SK-N-SH (cell line): ENCODE measurements at regions not wholly inside any gene's neighbourhood (a gene's known extent, or its start where the extent isn't known, plus 50 kb on each side); places are given as distances from the start of the nearest gene placed in this dataset.

ENCODE experiments used
- CTCF ChIA-PET: fragments of 300-600, 350-600 bp; formaldehyde crosslinking; extraction: SDS; loops from one replicate; lab custom pipeline; 2021; lab: Yijun Ruan, JAX
- POLR2A ChIA-PET: fragments of 350-600 bp; sonication (Branson Sonifier 250); formaldehyde crosslinking; extraction: SDS; loops from one replicate; lab custom pipeline; 2020; ENCODE audit warnings: antibody characterized with exemption, inconsistent platforms; lab: Yijun Ruan, JAX
- DNase-seq: peaks from one replicate; pipeline ENCODE4 v3.0.0; 2012
- H2AFZ ChIP-seq: fragments of 200-600 bp; sonication (generic); 2 replicates; pipeline ENCODE4 v1.8.1; 2016; ENCODE audit warnings: antibody characterized with exemption, mild to moderate bottlenecking, low read depth
- H3F3A ChIP-seq: fragments of 200-600 bp; sonication (generic); replicated peaks from 2 replicates; pipeline ENCODE3; 2016; ENCODE audit warnings: antibody characterized with exemption, mild to moderate bottlenecking; ENCODE audit not compliant: insufficient read depth
- H3K27ac ChIP-seq, 2 experiments: fragments of 200-500 bp in 1 of 2; fragments of 200-600 bp in 1 of 2; sonication (Bioruptor generic) in 1 of 2; sonication (generic), shearing (Covaris generic) in 1 of 2; 2 replicates each; pipeline versions ENCODE4 v1.5.1 to v1.6.1; 2014 to 2016; ENCODE audit warnings: low read depth in 2 of 2, inconsistent platforms in 1 of 2, low read length in 1 of 2, mild to moderate bottlenecking in 1 of 2, mixed read lengths in 1 of 2
- H3K27me3 ChIP-seq: fragments of 200-600 bp; sonication (generic), shearing (Covaris generic); 2 replicates; pipeline ENCODE4 v1.6.1; 2016; ENCODE audit warnings: mixed run types; ENCODE audit not compliant: insufficient read depth
- H3K36me3 ChIP-seq, 2 experiments: fragments of 200-500 bp in 1 of 2; fragments of 200-600 bp in 1 of 2; sonication (Bioruptor generic) in 1 of 2; sonication (generic) in 1 of 2; replicated peaks in 1 of 2; 2 replicates each; pipeline versions ENCODE3 to v1.5.1; 2014 to 2016; ENCODE audit warnings: low read length in 1 of 2, mild to moderate bottlenecking in 1 of 2; ENCODE audit not compliant: insufficient read depth in 2 of 2, control insufficient read depth in 1 of 2
- H3K4me1 ChIP-seq, 2 experiments: fragments of 200-500 bp in 1 of 2; fragments of 200-600 bp in 1 of 2; sonication (Bioruptor generic) in 1 of 2; sonication (generic), shearing (Covaris generic) in 1 of 2; 2 replicates each; pipeline versions ENCODE4 v1.5.1 to v1.6.1; 2014 to 2016; ENCODE audit warnings: low read depth in 1 of 2, low read length in 1 of 2, mixed run types in 1 of 2; ENCODE audit not compliant: insufficient read depth in 2 of 2, control insufficient read depth in 1 of 2
- H3K4me2 ChIP-seq: fragments of 200-600 bp; sonication (generic), shearing (Covaris generic); 2 replicates; pipeline ENCODE4 v1.6.1; 2017; ENCODE audit warnings: mixed run types
- H3K4me3 ChIP-seq, 2 experiments: fragments of 200-500 bp in 1 of 2; fragments of 200-600 bp in 1 of 2; sonication (Bioruptor generic) in 1 of 2; sonication (generic), shearing (Covaris generic) in 1 of 2; 2 replicates each; pipeline versions ENCODE4 v1.5.1 to v1.8.1; 2014 to 2016; ENCODE audit warnings: low read depth in 2 of 2, inconsistent platforms in 1 of 2, low read length in 1 of 2, mild to moderate bottlenecking in 1 of 2, mixed read lengths in 1 of 2, moderate library complexity in 1 of 2
- H3K79me2 ChIP-seq: fragments of 200-600 bp; sonication (generic); 2 replicates; pipeline ENCODE4 v1.8.1; 2017; ENCODE audit warnings: mild to moderate bottlenecking; ENCODE audit not compliant: insufficient read depth
- H3K9ac ChIP-seq: fragments of 200-600 bp; sonication (generic); 2 replicates; pipeline ENCODE4 v1.6.1; 2017; ENCODE audit warnings: mixed run types
- H3K9me2 ChIP-seq: fragments of 200-600 bp; sonication (generic); 2 replicates; pipeline ENCODE4 v1.6.1; 2017; ENCODE audit warnings: mixed run types
- H3K9me3 ChIP-seq: fragments of 200-600 bp; sonication (generic); 2 replicates; pipeline ENCODE4 v1.6.1; 2017; ENCODE audit warnings: mixed run types, mild to moderate bottlenecking, moderate library complexity
- H4K20me1 ChIP-seq: fragments of 200-600 bp; sonication (generic); 2 replicates; pipeline ENCODE4 v1.6.1; 2017; ENCODE audit warnings: mild to moderate bottlenecking, mixed run types; ENCODE audit not compliant: insufficient read depth
- CHD2 ChIP-seq: fragments of 150-350 bp; IDR thresholded peaks from 2 replicates; pipeline ENCODE4 v1.6.1; 2018; ENCODE audit warnings: low read length; ENCODE audit not compliant: partially characterized antibody
- EP300 ChIP-seq, 2 experiments: IDR thresholded peaks; 2 replicates each; pipeline versions ENCODE4 v1.4.0 to v1.6.1; 2012; ENCODE audit warnings: borderline replicate concordance in 1 of 2, low read depth in 1 of 2, low read length in 1 of 2
- EZH2phosphoT487 ChIP-seq: fragments of 200-600 bp; sonication (generic); IDR thresholded peaks from 2 replicates; pipeline ENCODE4 v1.6.1; 2017; ENCODE audit warnings: low read depth, mixed run types, mild to moderate bottlenecking, antibody characterized with exemption, moderate library complexity, borderline replicate concordance
- FOSL2 ChIP-seq: IDR thresholded peaks from 2 replicates; pipeline ENCODE4 v1.4.0; 2012; ENCODE audit warnings: low read depth, mild to moderate bottlenecking, moderate library complexity, borderline replicate concordance
- FOXJ3 ChIP-seq: sonication (generic); formaldehyde crosslinking; IDR thresholded peaks from 2 replicates; pipeline ENCODE4 v1.5.1; 2020; ENCODE audit warnings: mild to moderate bottlenecking, missing genetic modification reagents
- GABPA ChIP-seq: IDR thresholded peaks from 2 replicates; pipeline ENCODE4 v1.4.0; 2012; ENCODE audit warnings: low read depth, mild to moderate bottlenecking
- GATA2 ChIP-seq: sonication (generic); formaldehyde crosslinking; IDR thresholded peaks from 2 replicates; pipeline ENCODE4 v1.5.0; 2020; ENCODE audit warnings: mild to moderate bottlenecking, missing genetic modification reagents
- MEF2A ChIP-seq: IDR thresholded peaks from 2 replicates; pipeline ENCODE4 v1.4.0; 2012; ENCODE audit warnings: low read depth, borderline replicate concordance
- NFIC ChIP-seq: IDR thresholded peaks from 2 replicates; pipeline ENCODE4 v1.4.0; 2012; ENCODE audit warnings: borderline replicate concordance
- NRF1 ChIP-seq: IDR thresholded peaks from 2 replicates; pipeline ENCODE4 v1.6.1; 2012; ENCODE audit warnings: low read depth, mild to moderate bottlenecking, low read length
- RAD21 ChIP-seq: IDR thresholded peaks from 2 replicates; pipeline ENCODE4 v1.6.1; 2012; ENCODE audit warnings: mild to moderate bottlenecking, low read length
- RFX5 ChIP-seq: IDR thresholded peaks from 2 replicates; pipeline ENCODE4 v1.6.1; 2012; ENCODE audit warnings: mild to moderate bottlenecking, improper control_type of control experiment, low read length
- SIN3A ChIP-seq: IDR thresholded peaks from 2 replicates; pipeline ENCODE4 v1.6.1; 2012; ENCODE audit warnings: low read depth, mild to moderate bottlenecking, low read length, moderate library complexity, borderline replicate concordance
- SMC3 ChIP-seq: IDR thresholded peaks from 2 replicates; pipeline ENCODE4 v1.6.1; 2012; ENCODE audit warnings: low read depth, low read length, improper control_type of control experiment
- USF1 ChIP-seq: IDR thresholded peaks from 2 replicates; pipeline ENCODE4 v1.4.0; 2012; ENCODE audit warnings: low read depth, borderline replicate concordance
- WGBS: methylation state at CpG from one replicate; pipeline ENCODE4 v1.1.6; 2017; ENCODE audit warnings: low lambda C conversion rate; 5-methylcytosine and 5-hydroxymethylcytosine counted together
- TF ChIP-seq, protein P1 (sequence below): IDR thresholded peaks from 2 replicates; pipeline ENCODE4; 2012

- no peaks in the 10 kb centered on the region for H3K79me2 ChIP-seq
- no peak overlapping the region for H3K4me3 ChIP-seq
- H2AFZ ChIP-seq, result no peak overlapping the region
- no peaks in the 10 kb centered on the region for H3K27me3 ChIP-seq
- no peaks in the 10 kb centered on the region; a peak in 1 of 4 replicates for H3K4me1 ChIP-seq
- peaks cover 12% of the 10 kb centered on the region; the same call in 1 of the 2 replicates for H3K9me2 ChIP-seq
- CTCF ChIA-PET, result interaction anchor here (0.9 to 1.9 kb wide), 4 partner anchors 16 to 402 kb away, joined by 3 to 6 read pairs (median 6); no protein-coding TSS in a partner anchor
- H3K27ac ChIP-seq, result no peak overlapping the region
- POLR2A ChIA-PET, result no interaction called here
- TF ChIP-seq GABPA, result no peak
- peak; percentile 19; the same call in 1 of the 2 replicates for TF ChIP-seq SMC3
- TF ChIP-seq SIN3A, result no peak
- TF ChIP-seq FOSL2, result no peak
- TF ChIP-seq RFX5, result no peak
- TF ChIP-seq NFIC, result no peak
- peak; percentile 70 for TF ChIP-seq RAD21
- TF ChIP-seq CHD2, result no peak
- peak; percentile 43 for TF ChIP-seq GATA2 (CRISPR knock-in tag)
- peak in 1 of 2 experiments; percentile 8; a peak in 1 of 4 replicates for TF ChIP-seq EP300 (IDR thresholded peaks at IDR 0.05; ENCODE audit: borderline replicate concordance in 1 of 2, low read depth in 1 of 2, low read length in 1 of 2)
- TF ChIP-seq USF1, result no peak
- no peak for TF ChIP-seq NRF1
- TF ChIP-seq FOXJ3, result no peak
- peaks cover 14% of the 10 kb centered on the region; the same call in 1 of the 2 replicates for H3K9me3 ChIP-seq
- no peaks in the 10 kb centered on the region for H3F3A ChIP-seq
- H4K20me1 ChIP-seq, result no peaks in the 10 kb centered on the region
- no peak overlapping the region for H3K4me2 ChIP-seq
- H3K9ac ChIP-seq, result no peak overlapping the region
- H3K36me3 ChIP-seq, result no peaks in the 10 kb centered on the region
- peak; percentile 34 for DNase-seq
- 4% methylated on average over 1 of the region's 1 CpG for WGBS
Measured at GRCh38 chr7:136807598-136807997, 60.9 kb upstream of the CHRM2 start.

DNA sequence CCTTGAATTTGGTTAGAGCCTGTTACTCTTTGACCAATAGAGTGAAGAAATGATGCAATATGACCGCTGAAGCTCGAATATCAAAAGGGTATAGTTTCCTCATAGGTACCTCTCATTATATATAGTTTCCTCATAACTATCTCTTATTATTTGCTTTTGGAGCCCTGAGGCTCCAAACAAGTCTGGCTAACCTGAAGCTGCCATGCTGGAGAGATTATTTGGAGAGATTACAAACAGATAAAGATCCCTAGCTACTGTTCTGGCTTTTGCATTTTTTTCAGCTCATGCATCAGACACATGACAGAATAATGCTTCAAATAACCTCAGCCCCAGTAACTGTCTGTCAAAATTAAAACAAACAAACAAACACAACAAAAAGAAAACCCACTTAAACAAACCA is 65.4 kb upstream of the CHRM2 start:
- 38% methylated on average over 2 of the region's 2 CpGs for WGBS

More for the DNA sequence above, 65.4 kb upstream of the CHRM2 start:
- Histone ChIP-seq H3K79me2 (no peaks in the 10 kb centered on the region), H2AFZ (no peak overlapping the region), H3K9me3 (peaks cover 12% of the 10 kb centered on the region; the same call in 1 of the 2 replicates), H3K27me3 (no peaks in the 10 kb centered on the region), H4K20me1 (no peaks in the 10 kb centered on the region), H3K9me2 (peaks cover 8% of the 10 kb centered on the region), H3K4me2 (no peak overlapping the region), H3K36me3 (no peaks in the 10 kb centered on the region), H3F3A (no peaks in the 10 kb centered on the region), H3K4me1 (no peaks in the 10 kb centered on the region; a peak in 1 of 4 replicates), H3K4me3 (no peak overlapping the region), H3K27ac (no peak overlapping the region), H3K9ac (no peak overlapping the region)
- ChIA-PET POLR2A (no interaction called here), CTCF (no interaction called here)
- peak; percentile 52; the same call in 1 of the 2 replicates for TF ChIP-seq GATA2 (CRISPR knock-in tag)
- TF ChIP-seq, protein P1, sequence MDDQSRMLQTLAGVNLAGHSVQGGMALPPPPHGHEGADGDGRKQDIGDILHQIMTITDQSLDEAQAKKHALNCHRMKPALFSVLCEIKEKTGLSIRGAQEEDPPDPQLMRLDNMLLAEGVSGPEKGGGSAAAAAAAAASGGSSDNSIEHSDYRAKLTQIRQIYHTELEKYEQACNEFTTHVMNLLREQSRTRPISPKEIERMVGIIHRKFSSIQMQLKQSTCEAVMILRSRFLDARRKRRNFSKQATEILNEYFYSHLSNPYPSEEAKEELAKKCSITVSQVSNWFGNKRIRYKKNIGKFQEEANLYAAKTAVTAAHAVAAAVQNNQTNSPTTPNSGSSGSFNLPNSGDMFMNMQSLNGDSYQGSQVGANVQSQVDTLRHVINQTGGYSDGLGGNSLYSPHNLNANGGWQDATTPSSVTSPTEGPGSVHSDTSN, result no peak
- TF ChIP-seq RAD21, result no peak
- TF ChIP-seq MEF2A, result no peak
- TF ChIP-seq EZH2phosphoT487, result no peak
- no peak for TF ChIP-seq GABPA
- no peak for TF ChIP-seq SMC3
- no peak; a peak in 1 of 4 replicates for TF ChIP-seq EP300 (IDR thresholded peaks at IDR 0.05; ENCODE audit: borderline replicate concordance in 1 of 2, low read depth in 1 of 2, low read length in 1 of 2)
- no peak for DNase-seq
